Activated T-cell treated with anti-CD3 and anti-CD28 coated beads, Interleukin-2, amount 50 U/mL, for 4 hours (primary cell): ENCODE measurements at regions not wholly inside any gene's neighbourhood (a gene's known extent, or its start where the extent isn't known, plus 50 kb on each side); places are given as distances from the start of the nearest gene placed in this dataset.
"Not testable (repeated sequence)": the region's sequence is repeated elsewhere in the genome, so short reads cannot be mapped to it uniquely, and the experiment has no call there.

ENCODE experiments used
- ATAC-seq, 2 donors: fragments of 200-7000 bp; cut with Tn5 transposase; one replicate each; pipeline ENCODE4 v1.10.0; 2021
- DNase-seq: peaks from one replicate; pipeline ENCODE4 v3.0.0-alpha.2; 2020
- H3K27me3 Mint-ChIP-seq: one replicate; pipeline ENCODE4 v1.8.0; 2021; ENCODE audit warnings: low read depth, mixed read lengths
- H3K36me3 Mint-ChIP-seq: one replicate; pipeline ENCODE4 v1.8.0; 2022; ENCODE audit warnings: mixed read lengths; ENCODE audit not compliant: insufficient read depth
- H3K4me1 Mint-ChIP-seq: one replicate; pipeline ENCODE4 v1.8.0; 2021; ENCODE audit warnings: low read depth, mixed read lengths
- H3K4me3 Mint-ChIP-seq: one replicate; pipeline ENCODE4 v1.8.0; 2021; ENCODE audit warnings: mild to moderate bottlenecking, moderate library complexity, mixed read lengths
- H3K9me3 Mint-ChIP-seq: one replicate; pipeline ENCODE4 v1.8.0; 2021; ENCODE audit warnings: mixed read lengths

DNA sequence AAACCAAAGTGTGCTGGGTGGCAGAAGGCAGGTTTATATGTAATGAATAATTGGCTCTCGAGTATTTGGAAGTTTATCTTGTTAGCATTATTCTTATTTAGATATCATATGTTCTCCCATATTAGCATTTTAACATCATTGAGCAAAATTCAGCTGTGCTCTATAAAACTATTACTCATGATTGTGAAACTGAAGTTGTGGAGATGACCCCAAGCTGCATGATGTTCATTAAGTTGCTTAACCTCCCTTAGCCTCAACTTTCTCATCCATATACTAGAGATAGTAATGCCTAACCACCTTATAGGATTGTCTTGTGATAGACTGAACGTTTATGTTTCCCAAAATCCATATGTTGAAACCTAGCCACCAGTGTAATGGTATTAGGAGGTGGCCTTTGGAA, 346.3 kb downstream of the SATB2 start:
- Mint-ChIP-seq H3K36me3 (no peaks in the 10 kb centered on the region), H3K4me3 (no peak overlapping the region), H3K9me3 (no peaks in the 10 kb centered on the region), H3K27me3 (no peaks in the 10 kb centered on the region), H3K4me1 (no peaks in the 10 kb centered on the region)
- no peak for ATAC-seq
- no peak for DNase-seq

DNA sequence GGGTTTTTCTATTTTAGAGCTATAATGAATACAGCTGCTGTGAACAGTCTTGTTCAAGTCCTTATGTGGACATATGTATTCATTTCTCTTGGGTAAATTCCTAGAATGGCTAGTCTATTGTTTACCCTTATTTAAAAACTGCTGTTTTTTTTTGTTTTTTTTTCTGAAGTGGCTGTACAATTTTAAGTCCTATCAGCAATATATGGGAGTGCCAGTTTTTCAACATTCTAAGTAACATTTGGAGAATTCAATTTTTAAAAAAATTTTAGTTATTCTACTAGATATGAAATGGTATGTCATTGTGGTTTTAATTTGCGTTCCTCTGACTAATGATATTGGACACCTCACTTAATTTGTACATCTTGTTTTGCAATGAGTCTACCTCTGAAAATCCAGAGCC, 349.7 kb downstream of the SATB2 start:
- no peaks in the 10 kb centered on the region for H3K4me1 Mint-ChIP-seq
- H3K4me3 Mint-ChIP-seq = no peak overlapping the region
- DNase-seq = no peak
- H3K36me3 Mint-ChIP-seq = no peaks in the 10 kb centered on the region
- no peaks in the 10 kb centered on the region for H3K9me3 Mint-ChIP-seq
- H3K27me3 Mint-ChIP-seq = no peaks in the 10 kb centered on the region
- no peak for ATAC-seq

DNA sequence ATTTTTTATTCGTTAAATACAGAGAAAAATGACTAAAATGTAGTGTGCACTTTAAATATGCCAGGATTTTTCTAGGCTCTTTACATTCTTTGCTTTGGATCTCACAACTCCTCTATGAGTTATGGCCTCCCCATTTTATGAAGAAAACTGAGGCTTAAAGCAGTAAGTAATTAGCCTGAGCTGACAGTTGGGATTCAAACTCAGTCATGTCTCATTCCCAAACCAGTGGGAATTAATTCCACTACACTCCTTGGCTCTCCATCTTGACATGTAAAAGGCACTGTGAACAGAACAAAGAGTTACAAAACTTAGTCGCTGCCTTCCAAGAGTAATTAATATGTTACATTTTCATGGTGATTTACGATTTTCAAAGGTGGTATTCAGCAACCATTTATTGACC, 351.9 kb downstream of the SATB2 start:
- Mint-ChIP-seq H3K36me3 (no peaks in the 10 kb centered on the region), H3K4me3 (no peak overlapping the region), H3K27me3 (no peaks in the 10 kb centered on the region), H3K9me3 (no peaks in the 10 kb centered on the region), H3K4me1 (no peaks in the 10 kb centered on the region)
- DNase-seq = no peak
- ATAC-seq = no peak

GRCh38 chr2:199101487-199101886, 356.3 kb downstream of the SATB2 start:
- Mint-ChIP-seq H3K4me3 (no peak overlapping the region), H3K36me3 (no peaks in the 10 kb centered on the region)
- no peak for DNase-seq

GRCh38 chr2:199100326-199101110, 357.2 kb downstream of the SATB2 start:
- Mint-ChIP-seq H3K4me3 (no peak overlapping the region), H3K9me3 (no peaks in the 10 kb centered on the region), H3K27me3 (no peaks in the 10 kb centered on the region), H3K36me3 (no peaks in the 10 kb centered on the region), H3K4me1 (no peaks in the 10 kb centered on the region)
- DNase-seq (no peak), ATAC-seq (no peak)

More at GRCh38 chr2:199101487-199101886, 356.3 kb downstream of the SATB2 start:
- Mint-ChIP-seq H3K27me3 (no peaks in the 10 kb centered on the region), H3K4me1 (no peaks in the 10 kb centered on the region), H3K9me3 (no peaks in the 10 kb centered on the region)
- no peak for ATAC-seq

- ATAC-seq (no peak), DNase-seq (no peak)
- H3K27me3 Mint-ChIP-seq = no peaks in the 10 kb centered on the region
- no peaks in the 10 kb centered on the region for H3K4me1 Mint-ChIP-seq
- H3K36me3 Mint-ChIP-seq = no peaks in the 10 kb centered on the region
- H3K4me3 Mint-ChIP-seq = no peak overlapping the region
- H3K9me3 Mint-ChIP-seq = no peaks in the 10 kb centered on the region
Observed at GRCh38 chr2:199092419-199092818, 365.3 kb downstream of the SATB2 start.

DNA sequence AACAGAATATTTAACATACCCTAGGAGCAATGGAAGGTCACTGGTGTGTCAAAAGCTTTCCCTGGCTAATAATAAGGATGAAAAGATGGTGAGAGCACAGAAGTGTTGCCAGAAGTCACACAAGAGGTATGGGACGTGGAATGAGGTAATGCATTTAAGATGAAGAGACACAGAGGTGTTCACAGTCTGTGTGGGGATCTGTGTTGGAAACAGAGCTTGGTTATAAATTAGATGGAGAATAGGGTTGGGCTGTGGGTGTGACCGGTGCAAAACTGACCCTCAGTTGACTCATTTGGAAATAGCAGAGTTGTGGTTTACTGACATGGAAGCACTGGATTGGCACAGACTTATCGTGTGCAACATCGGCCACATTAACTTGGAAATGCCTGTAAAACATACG, 372.5 kb downstream of the SATB2 start:
- ATAC-seq = no peak
- no peaks in the 10 kb centered on the region for H3K4me1 Mint-ChIP-seq
- no peak for DNase-seq
- no peaks in the 10 kb centered on the region for H3K36me3 Mint-ChIP-seq
- H3K9me3 Mint-ChIP-seq = no peaks in the 10 kb centered on the region
- no peaks in the 10 kb centered on the region for H3K27me3 Mint-ChIP-seq
- no peak overlapping the region for H3K4me3 Mint-ChIP-seq

- Mint-ChIP-seq H3K9me3 (peaks cover 7% of the 10 kb centered on the region), H3K27me3 (no peaks in the 10 kb centered on the region), H3K4me3 (no peak overlapping the region), H3K4me1 (no peaks in the 10 kb centered on the region), H3K36me3 (no peaks in the 10 kb centered on the region)
- ATAC-seq (no peak), DNase-seq (no peak)
Observed at GRCh38 chr2:199070322-199070949, 387.3 kb downstream of the SATB2 start.

DNA sequence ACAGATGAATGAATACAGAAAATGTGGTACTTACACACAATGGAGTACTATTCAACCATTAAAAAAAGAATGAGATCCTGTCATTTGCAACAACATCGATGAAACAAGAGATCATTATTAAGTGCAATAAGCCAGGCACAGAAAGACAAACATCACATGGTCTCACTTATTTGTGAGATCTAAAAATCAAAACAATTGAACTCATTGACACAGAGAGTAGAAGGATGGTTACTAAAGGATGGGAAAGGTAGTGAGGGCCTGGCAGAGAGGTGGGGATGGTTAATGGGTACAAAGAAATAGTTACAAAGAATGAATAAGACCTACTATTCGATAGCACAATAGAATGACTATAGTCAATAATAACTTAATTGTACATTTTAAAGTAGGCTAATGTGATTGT, 393.5 kb downstream of the SATB2 start:
- ATAC-seq (no peak), DNase-seq (no peak)
- peaks cover 17% of the 10 kb centered on the region for H3K9me3 Mint-ChIP-seq
- no peaks in the 10 kb centered on the region for H3K27me3 Mint-ChIP-seq
- no peak overlapping the region for H3K4me3 Mint-ChIP-seq
- H3K4me1 Mint-ChIP-seq = no peaks in the 10 kb centered on the region
- no peaks in the 10 kb centered on the region for H3K36me3 Mint-ChIP-seq

- ATAC-seq (no peak), DNase-seq (no peak)
- H3K4me1 Mint-ChIP-seq = no peaks in the 10 kb centered on the region
- H3K9me3 Mint-ChIP-seq = peaks cover 15% of the 10 kb centered on the region
- no peaks in the 10 kb centered on the region for H3K27me3 Mint-ChIP-seq
- H3K4me3 Mint-ChIP-seq = no peak overlapping the region
- H3K36me3 Mint-ChIP-seq = no peaks in the 10 kb centered on the region
Observed at GRCh38 chr2:199057936-199058335, 399.8 kb downstream of the SATB2 start.

GRCh38 chr2:199055336-199055735, 402.4 kb downstream of the SATB2 start:
- H3K27me3 Mint-ChIP-seq = no peaks in the 10 kb centered on the region
- H3K4me3 Mint-ChIP-seq = no peak overlapping the region
- no peaks in the 10 kb centered on the region for H3K4me1 Mint-ChIP-seq
- H3K36me3 Mint-ChIP-seq = no peaks in the 10 kb centered on the region
- ATAC-seq = no peak
- peaks cover 9% of the 10 kb centered on the region for H3K9me3 Mint-ChIP-seq
- DNase-seq = no peak

- ATAC-seq (no peak), DNase-seq (no peak)
- no peak overlapping the region for H3K4me3 Mint-ChIP-seq
- no peaks in the 10 kb centered on the region for H3K9me3 Mint-ChIP-seq
- no peaks in the 10 kb centered on the region for H3K36me3 Mint-ChIP-seq
- no peaks in the 10 kb centered on the region for H3K4me1 Mint-ChIP-seq
- H3K27me3 Mint-ChIP-seq = no peaks in the 10 kb centered on the region
Observed at GRCh38 chr2:199042660-199043379, 414.9 kb downstream of the SATB2 start.

GRCh38 chr2:199040522-199040921, 417.2 kb downstream of the SATB2 start:
- Mint-ChIP-seq H3K36me3 (no peaks in the 10 kb centered on the region), H3K27me3 (no peaks in the 10 kb centered on the region), H3K4me3 (no peak overlapping the region), H3K9me3 (no peaks in the 10 kb centered on the region), H3K4me1 (no peaks in the 10 kb centered on the region)
- DNase-seq (no peak), ATAC-seq (no peak)

DNA sequence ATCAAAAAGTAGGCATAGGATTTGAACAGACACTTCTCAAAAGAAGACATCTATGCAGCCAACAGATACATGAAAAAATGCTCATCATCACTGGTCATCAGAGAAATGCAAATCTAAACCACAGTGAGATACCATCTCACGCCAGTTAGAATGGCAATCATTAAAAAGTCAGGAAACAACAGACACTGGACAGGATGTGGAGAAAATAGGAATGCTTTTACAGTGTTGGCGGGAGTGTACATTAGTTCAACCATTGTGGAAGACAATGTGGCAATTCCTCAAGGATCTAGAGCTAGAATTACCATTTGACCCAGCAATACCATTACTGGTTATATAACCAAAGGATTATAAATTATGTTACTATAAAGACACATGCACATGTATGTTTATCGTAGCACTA, 424.0 kb downstream of the SATB2 start:
- H3K4me3 Mint-ChIP-seq, H3K27me3 Mint-ChIP-seq, DNase-seq, H3K36me3 Mint-ChIP-seq, ATAC-seq, H3K4me1 Mint-ChIP-seq: not testable (repeated sequence)
- peaks cover 15% of the 10 kb centered on the region for H3K9me3 Mint-ChIP-seq

- no peaks in the 10 kb centered on the region for H3K36me3 Mint-ChIP-seq
- H3K9me3 Mint-ChIP-seq = peaks cover 5% of the 10 kb centered on the region
- DNase-seq = no peak
- H3K27me3 Mint-ChIP-seq = no peaks in the 10 kb centered on the region
- H3K4me3 Mint-ChIP-seq = no peak overlapping the region
- H3K4me1 Mint-ChIP-seq = no peaks in the 10 kb centered on the region
- ATAC-seq = no peak
Observed at GRCh38 chr2:199025146-199025545, 432.6 kb downstream of the SATB2 start.
